HepG2 (cell line): ENCODE measurements at regions not wholly inside any gene's neighbourhood (a gene's known extent, or its start where the extent isn't known, plus 50 kb on each side); places are given as distances from the start of the nearest gene placed in this dataset.

ENCODE experiments used
- DMAP1 ChIP-seq: IDR thresholded peaks from 2 replicates; pipeline ENCODE4 v1.6.1; 2016
- FOXK2 ChIP-seq: fragments of 450-650 bp; IDR thresholded peaks from 2 replicates; pipeline ENCODE4 v1.6.1; 2016
- KIAA2018 ChIP-seq: sonication (generic); formaldehyde crosslinking; IDR thresholded peaks from 2 replicates; pipeline ENCODE4 v1.5.0; 2020; ENCODE audit warnings: mild to moderate bottlenecking, missing genetic modification reagents, borderline replicate concordance
- NONO ChIP-seq, 2 experiments: fragments of 450-650 bp in 1 of 2; sonication (generic) in 1 of 2; formaldehyde crosslinking in 1 of 2; IDR thresholded peaks in 1 of 2; conservative IDR thresholded peaks in 1 of 2; 2 replicates each; pipeline versions ENCODE4 v1.6.1 to v1.8.0; 2017 to 2022; ENCODE audit warnings: mild to moderate bottlenecking in 1 of 2, missing genetic modification reagents in 1 of 2, moderate library complexity in 1 of 2
- RBFOX2 ChIP-seq: fragments of 200-400 bp; formaldehyde crosslinking; IDR thresholded peaks from 2 replicates; pipeline ENCODE4 v1.6.1; 2017; ENCODE audit warnings: low read depth, mild to moderate bottlenecking, low read length
- SIX1 ChIP-seq: sonication (generic); formaldehyde crosslinking; IDR thresholded peaks from 2 replicates; pipeline ENCODE4 v1.4.0; 2020; ENCODE audit warnings: missing genetic modification reagents, borderline replicate concordance
- SNRNP70 ChIP-seq: fragments of 200-400 bp; formaldehyde crosslinking; IDR thresholded peaks from 2 replicates; pipeline ENCODE4 v1.6.1; 2017; ENCODE audit warnings: mild to moderate bottlenecking, low read depth, low read length, moderate library complexity
- SSRP1 ChIP-seq: IDR thresholded peaks from 2 replicates; pipeline ENCODE4 v1.6.1; 2016; ENCODE audit warnings: control low read depth
- TGIF2 ChIP-seq: IDR thresholded peaks from 2 replicates; pipeline ENCODE4 v1.6.1; 2016; ENCODE audit warnings: control low read depth, missing compliant biosample characterization
- THAP8 ChIP-seq: sonication (generic); formaldehyde crosslinking; IDR thresholded peaks from 2 replicates; pipeline ENCODE4 v1.5.1; 2020; ENCODE audit warnings: missing genetic modification reagents, mild to moderate bottlenecking, borderline replicate concordance
- ZBTB34 ChIP-seq: sonication (generic); formaldehyde crosslinking; IDR thresholded peaks from 2 replicates; pipeline ENCODE4 v1.8.0; 2022; ENCODE audit warnings: mild to moderate bottlenecking, missing genetic modification reagents
- ZBTB42 ChIP-seq: sonication (generic); formaldehyde crosslinking; IDR thresholded peaks from 2 replicates; pipeline ENCODE4 v1.5.0; 2020; ENCODE audit warnings: mild to moderate bottlenecking, missing genetic modification reagents
- ZNF180 ChIP-seq: sonication (generic); formaldehyde crosslinking; IDR thresholded peaks from 2 replicates; pipeline ENCODE4 v1.4.0; 2020; ENCODE audit warnings: low read depth, missing genetic modification reagents, borderline replicate concordance
- ZNF235 ChIP-seq: sonication (generic); formaldehyde crosslinking; IDR thresholded peaks from 2 replicates; pipeline ENCODE4 v1.8.1; 2023; ENCODE audit warnings: mild to moderate bottlenecking, missing genetic modification reagents, borderline replicate concordance
- ZNF274 ChIP-seq: sonication (generic); formaldehyde crosslinking; IDR thresholded peaks from 2 replicates; pipeline ENCODE4 v1.5.1; 2020; ENCODE audit warnings: mild to moderate bottlenecking, missing genetic modification reagents
- ZSCAN31 ChIP-seq: sonication (generic); formaldehyde crosslinking; IDR thresholded peaks from 2 replicates; pipeline ENCODE4 v1.5.0; 2020; ENCODE audit warnings: low read depth, mild to moderate bottlenecking, missing genetic modification reagents
- ZSCAN9 ChIP-seq: IDR thresholded peaks from 2 replicates; pipeline ENCODE4 v1.6.1; 2016; ENCODE audit warnings: borderline replicate concordance
- TF ChIP-seq, protein P1 (sequence below): sonication (generic); formaldehyde crosslinking; IDR thresholded peaks from 2 replicates; pipeline ENCODE4 v1.4.0; 2020; ENCODE audit warnings: mild to moderate bottlenecking, missing genetic modification reagents

- TF ChIP-seq ZNF180 (no peak), RBFOX2 (no peak), THAP8 (no peak), SIX1 (CRISPR knock-in tag) (no peak), ZNF235 (CRISPR knock-in tag) (no peak), SNRNP70 (no peak), ZSCAN31 (no peak), ZBTB34 (no peak), SSRP1 (CRISPR knock-in tag) (no peak), FOXK2 (no peak), KIAA2018 (CRISPR knock-in tag) (no peak), TGIF2 (CRISPR knock-in tag) (no peak), ZSCAN9 (CRISPR knock-in tag) (no peak), ZNF274 (CRISPR knock-in tag) (no peak), ZBTB42 (CRISPR knock-in tag) (no peak), DMAP1 (0 out of 2 replicates have a peak, but pooled peaks have one; percentile 26), NONO (IDR thresholded peaks at IDR 0.05) (no peak), NONO (CRISPR knock-in tag; conservative IDR thresholded peaks at IDR 0.05) (no peak)
- TF ChIP-seq, protein P1, sequence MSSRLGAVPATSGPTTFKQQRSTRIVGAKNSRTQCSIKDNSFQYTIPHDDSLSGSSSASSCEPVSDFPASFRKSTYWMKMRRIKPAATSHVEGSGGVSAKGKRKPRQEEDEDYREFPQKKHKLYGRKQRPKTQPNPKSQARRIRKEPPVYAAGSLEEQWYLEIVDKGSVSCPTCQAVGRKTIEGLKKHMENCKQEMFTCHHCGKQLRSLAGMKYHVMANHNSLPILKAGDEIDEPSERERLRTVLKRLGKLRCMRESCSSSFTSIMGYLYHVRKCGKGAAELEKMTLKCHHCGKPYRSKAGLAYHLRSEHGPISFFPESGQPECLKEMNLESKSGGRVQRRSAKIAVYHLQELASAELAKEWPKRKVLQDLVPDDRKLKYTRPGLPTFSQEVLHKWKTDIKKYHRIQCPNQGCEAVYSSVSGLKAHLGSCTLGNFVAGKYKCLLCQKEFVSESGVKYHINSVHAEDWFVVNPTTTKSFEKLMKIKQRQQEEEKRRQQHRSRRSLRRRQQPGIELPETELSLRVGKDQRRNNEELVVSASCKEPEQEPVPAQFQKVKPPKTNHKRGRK = no peak
Measured at GRCh38 chr1:94759188-94759587, 61.0 kb upstream of the SLC44A3 start (continued).
